HuH-7 (cell line): ENCODE measurements at regions not wholly inside any gene's neighbourhood (a gene's known extent, or its start where the extent isn't known, plus 50 kb on each side); places are given as distances from the start of the nearest gene placed in this dataset.

Experiments
- DNase-seq: peaks from one replicate; pipeline ENCODE4 v3.0.0; 2011; ENCODE audit warnings: low spot score

DNA sequence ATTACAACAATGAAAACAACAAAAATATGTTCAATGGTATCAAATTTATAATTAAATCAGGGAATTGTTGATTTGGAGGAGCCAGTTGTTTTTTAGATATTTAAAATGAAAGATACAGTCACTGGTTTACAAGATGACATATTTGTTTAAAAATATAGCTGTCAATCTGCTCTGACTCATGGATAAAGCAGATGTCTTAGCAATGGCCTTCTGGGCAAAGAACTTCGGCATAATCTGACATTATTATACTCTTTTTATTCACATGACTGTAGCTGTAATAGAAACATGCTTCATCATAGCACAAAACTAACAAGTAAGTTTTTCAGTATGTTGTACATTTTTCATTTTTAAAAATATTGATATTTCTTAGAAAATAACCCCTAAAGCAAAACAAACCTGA lies 267.4 kb downstream of the CENPW start:
- DNase-seq: no peak

DNA sequence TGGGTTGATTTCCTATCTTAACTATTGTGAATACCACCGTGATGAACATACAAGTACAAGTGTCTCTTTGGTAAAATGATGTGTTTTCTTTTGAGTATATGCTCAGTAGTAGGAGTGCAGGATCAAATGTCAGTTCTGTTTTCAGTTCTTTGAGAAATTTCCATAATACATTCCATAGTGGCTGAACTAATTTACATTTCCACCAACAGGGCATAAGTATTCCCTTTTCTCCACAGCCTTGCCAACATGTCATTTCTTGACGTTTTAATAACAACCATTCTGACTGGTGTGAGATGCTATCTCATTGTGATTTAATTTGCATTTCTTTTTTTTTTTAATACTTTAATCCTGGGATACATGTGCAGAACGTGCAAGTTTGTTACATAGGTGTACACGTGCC lies 268.8 kb downstream of the CENPW start:
- DNase-seq: no peak

DNA sequence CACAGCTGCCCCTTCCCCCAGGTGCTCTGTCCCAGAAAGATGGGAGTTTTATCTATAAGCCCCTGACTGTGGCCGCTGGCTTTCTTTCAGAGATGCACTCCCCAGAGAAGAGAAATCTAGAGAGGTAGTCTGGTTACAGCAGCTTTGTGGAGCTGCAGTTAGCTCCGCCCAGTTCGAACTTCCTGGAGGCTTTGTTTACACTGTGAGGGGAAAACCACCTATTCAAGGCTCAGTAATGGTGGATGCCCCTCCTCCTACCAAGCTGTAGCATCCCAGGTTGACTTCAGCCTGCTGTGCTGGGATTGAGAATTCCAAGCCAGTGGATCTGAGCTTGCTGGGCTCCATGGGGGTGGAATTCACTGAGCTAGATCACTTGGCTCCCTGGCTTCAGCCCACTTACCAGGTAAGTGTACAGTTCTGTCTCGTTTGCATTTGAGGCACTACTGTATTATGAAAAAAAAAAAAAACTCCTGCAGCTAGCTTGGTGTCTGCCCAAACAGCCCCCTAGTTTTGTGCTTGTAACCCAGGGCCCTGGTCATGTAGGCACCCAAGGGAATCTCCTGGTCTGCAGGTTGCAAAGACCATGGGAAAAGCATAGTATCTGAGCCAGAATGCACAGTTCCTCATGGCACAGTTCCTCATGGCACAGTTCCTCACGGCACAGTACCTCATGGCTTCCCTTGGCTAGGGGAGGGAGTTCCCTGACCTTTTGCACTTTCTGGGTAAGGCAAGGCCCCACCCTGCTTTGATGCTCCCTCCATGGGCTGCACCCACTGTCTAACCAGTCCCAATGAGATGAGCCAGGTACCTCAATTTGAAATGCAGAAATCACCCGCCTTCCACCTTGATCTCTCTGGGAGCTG lies 275.0 kb downstream of the CENPW start:
- DNase-seq: peak; percentile 8

DNA sequence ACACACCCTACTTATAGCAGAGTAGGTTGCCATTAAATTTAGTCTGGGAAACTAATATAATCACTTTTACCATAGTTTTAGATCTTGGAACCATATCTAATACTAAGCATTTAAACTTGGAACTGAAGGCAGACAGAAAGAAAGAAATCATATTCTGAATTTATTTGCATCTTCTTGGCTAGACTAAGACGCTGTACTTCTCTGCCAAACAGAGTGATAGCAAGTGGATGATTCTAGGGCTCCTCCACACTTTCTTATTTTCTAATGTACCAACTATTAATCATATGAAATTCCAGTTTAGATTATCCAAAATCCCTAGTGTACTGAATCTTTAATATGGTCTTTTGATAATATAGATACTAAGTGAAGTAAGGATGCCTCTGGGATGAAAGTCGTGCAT lies 277.0 kb downstream of the CENPW start:
- no peak for DNase-seq

DNA sequence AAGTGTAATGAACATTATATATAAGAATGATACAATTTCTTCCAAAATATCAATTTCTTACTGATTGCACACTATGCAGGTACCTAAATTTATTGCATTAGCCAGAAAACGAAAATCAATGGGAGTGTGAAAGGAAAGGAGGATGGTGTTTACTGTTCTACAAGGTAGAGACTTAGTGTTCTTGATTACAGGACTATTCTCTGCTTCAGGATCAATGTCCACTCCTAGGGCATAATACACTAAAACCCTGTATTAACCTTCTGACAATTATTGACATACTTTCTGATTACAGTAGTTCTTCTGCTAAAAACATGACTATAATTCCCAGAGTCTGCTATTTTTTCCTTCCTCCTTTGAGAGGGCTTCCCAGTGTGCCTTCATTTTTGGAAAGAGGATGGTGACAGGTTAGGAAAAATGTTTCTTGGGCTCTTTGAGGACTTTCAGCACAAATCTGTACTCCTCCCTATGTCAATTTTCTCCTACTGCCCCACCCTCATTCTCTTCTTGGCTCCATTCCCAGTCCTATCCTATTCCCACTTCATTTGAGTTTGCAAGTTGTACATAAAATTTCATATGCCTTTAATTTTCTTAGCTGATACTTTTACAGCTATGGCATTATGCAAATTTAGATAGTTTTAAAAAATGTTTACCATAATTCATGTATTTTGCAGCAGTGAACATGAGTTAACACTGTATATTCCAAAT lies 278.9 kb downstream of the CENPW start:
- no peak for DNase-seq

DNA sequence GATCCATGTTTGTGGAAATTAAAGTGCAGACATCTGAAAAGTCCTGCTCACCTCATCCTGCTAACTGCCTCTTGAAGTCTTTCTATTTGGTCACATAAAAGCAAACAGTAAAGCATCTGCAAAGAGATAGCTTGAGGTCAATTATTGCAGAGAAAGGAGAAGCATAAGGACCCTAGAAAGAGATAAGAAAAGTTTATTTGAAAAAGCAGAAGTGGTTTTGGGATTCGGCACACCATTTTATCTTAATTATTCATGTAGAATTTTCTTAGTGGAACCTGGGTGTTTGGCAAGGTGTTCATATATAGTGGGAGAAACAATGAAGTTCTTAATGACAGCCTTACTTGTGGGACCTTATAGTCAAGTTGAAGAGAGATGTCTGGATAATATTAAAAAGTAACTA lies 280.8 kb downstream of the CENPW start:
- no peak for DNase-seq

DNA sequence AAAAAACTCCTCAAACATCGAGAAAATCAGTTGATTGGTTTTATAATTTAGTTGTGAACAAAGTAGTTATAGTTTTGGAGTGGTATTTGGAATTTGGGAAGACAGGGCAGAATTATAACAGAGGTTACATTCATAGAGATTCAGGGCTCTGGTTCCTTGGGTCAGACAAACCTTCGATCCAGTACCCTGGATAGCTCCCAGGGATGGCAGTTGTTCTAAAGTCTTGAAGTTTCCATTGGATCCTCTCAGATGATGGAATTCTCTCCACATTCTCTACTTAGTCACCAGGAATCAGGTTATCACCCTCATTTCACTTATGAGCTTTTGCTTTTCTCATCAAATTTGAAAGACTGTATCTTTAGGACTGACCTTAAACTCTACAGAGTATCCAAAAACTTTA lies 285.1 kb downstream of the CENPW start:
- DNase-seq: peak; percentile 10

DNA sequence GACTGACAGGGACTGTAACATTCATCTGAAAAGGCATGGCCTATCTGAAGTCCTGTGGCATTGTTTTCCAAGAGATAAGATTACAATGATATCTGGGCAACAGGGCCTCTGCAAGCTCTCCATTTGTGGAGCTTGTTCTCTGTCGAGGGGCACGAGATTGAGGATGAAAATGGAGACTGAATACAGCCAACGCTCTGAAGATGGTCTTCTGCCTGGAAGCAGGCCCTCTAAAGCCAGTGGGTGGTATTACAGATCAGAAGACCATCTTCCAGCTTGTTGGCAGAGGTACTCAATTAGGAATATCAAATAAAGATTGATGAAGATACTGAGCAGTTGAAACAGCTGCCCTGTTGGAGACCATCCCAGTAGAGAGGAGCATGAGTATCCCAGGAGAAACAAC lies 288.2 kb downstream of the CENPW start:
- no peak for DNase-seq

DNA sequence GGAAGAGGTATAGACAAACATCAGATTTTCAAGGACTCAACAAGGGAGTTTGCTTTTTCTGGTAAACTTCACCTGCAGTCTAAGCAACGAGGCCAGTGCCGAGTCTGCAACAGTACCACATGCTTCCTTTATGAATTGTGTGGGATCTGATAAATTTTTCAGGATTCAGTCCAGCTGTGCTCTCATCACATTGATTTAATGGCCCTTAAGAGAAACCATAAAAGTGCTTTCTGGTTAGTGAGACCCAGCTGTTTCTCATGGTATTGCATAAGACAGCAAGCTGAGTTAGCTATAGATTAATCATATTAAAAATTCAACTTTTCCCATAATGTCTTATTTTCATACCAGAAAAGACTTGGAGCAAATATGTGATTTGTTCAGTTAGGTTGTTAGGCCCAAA lies 291.4 kb downstream of the CENPW start:
- no peak for DNase-seq

DNA sequence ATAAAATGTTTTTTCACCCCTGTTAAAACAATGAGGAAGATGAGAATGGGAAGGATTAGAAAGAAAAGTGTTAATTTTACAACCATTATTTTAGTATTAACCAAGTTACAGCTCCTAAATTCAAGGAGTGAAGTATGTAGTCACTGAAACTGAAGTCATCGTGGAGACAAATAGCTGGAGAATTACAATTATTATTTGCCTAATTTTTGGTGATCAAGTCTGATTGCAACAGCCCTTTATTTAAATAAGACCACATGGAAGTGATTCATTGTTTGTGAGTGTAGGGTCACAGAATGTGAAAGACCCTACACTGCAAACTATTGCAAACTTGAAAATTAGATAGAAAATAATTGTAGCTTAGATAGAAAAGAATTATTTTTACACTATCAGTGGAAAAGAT lies 292.4 kb downstream of the CENPW start:
- no peak for DNase-seq

DNA sequence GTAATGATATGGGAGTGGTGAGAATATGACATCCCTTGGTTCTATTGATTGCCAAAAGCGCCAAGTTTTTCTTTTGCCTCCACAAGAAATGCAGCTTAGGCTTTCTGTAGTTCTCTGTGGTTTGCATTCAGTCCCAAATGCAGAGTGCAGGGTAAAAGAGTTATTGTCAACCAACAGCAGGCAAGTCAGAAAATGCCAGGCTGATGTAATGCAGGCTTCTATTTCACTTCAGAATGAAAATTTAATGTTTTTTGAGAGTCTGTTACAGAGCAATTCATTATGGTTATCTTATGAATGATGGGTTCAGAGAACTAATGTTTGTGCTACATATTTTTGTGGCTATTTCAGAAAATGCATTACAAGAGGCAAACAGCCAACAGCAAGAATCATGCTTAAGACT lies 293.5 kb downstream of the CENPW start:
- DNase-seq: no peak

DNA sequence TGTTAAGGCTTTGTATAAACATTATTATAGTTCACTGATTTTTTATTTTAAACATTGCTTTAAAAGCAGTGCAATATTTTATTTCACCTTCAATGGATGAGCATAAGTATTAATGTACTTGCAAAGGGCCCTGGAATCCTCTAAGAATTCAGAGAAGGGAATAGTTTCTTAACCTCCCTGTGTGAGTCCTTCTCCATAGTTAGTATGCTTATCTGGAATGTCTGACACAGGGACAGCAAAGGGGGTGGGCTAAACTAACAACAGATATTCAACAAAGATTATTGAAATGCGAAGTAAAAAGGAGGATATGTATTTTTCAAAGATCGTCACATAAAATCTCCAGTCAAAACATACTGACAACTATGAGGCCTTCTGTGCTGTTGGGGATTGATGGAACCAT lies 300.4 kb downstream of the CENPW start:
- DNase-seq: no peak

DNA sequence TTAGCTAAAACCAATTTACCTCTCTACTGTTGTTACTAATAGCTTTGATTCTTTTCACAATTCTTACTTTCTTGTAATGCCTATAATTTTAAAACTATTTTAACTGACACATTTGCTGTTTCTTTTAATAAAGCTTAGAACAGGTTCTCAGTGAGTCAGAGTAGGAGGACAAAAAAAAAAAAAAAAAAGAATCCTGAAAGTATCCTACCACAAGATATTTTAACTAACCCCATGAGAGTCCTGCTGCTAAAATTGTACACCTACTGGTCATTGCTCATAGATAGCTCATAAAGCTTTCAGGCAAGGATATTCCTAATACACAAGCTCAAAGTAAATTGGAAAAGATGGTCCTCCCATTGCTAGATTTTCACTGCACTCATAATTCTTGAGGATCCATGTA lies 301.0 kb downstream of the CENPW start:
- no peak for DNase-seq

DNA sequence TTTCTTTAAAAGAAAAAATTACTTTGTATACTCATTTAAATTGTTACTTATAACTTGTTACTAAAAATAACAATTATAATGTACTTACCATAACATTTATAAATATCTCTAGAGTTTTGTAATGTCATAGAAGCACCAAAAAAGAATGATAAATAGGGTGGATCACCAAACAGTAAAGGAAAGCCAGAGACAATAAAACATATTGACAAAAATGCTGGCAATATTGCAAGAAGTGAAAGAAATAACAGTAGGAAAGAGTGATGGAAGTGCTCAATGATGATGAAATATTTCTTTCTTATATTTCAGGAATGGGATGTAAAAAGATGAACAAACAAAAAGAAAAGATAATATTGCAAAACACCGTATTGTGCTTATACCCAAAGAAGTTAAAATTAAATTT lies 301.7 kb downstream of the CENPW start:
- DNase-seq: no peak

DNA sequence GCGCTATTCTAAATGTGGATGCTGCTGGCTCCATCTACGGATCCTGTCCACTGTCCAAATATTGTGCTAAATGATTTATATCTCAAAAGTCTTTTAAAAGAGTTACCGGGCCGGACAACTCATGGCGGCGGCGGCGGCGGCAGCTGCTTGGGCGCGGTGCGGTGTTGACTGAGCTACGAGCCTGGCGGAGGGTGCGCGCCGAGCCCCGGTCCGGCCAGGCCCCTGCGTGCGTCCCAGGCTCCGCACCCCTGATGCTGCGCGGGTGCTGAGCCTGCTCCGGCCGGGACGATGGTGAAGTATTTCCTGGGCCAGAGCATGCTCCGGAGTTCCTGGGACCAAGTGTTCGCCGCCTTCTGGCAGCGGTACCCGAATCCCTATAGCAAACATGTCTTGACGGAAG lies 303.4 kb downstream of the CENPW start:
- no peak for DNase-seq

DNA sequence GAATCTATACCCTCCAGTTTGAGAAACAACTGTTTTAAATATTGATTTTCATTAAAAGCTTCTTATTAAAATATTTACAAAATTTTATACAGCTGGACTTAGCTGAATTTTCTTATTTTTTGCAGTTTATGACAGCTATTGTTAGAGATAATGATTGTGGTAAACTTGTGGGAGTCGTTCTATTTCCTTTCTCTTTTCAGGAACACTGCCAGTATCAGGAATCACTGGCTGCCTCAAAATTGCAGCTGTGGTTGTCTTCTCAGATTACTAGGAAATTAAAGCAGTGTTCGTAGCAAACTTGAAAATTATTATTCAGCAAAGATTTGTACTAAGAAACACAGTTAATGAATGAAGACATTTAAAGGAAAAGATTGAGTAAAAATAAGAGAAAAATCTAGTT lies 311.0 kb downstream of the CENPW start:
- DNase-seq: no peak

DNA sequence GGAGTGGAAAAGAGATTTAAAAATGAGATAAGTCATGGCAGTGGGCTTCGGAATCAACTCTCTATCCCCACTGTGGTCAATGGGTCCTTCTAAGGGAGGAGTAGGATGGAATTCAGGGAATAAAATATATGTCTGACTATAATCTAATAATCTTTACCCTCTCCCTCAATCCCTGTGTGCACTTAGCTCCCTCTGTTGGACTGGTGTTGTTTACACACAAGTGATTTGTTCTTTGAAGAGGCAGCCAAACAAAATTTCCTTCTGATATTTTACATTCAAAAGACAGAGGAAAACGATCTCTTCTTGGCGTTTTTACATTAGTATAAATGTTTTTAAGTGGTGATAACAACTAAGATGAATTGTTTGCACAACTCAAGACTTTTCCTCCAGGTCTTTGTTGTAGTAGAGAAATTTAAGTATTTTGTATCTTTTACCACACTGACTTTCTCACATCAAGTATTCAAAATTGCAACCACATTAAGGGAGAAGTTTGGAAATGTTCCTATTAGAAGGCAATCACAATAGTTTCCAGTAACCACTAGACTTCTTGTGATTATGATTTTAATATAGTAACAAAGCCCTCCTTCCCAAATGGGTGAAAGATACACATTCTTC lies 317.8 kb downstream of the CENPW start:
- DNase-seq: peak; percentile 31

DNA sequence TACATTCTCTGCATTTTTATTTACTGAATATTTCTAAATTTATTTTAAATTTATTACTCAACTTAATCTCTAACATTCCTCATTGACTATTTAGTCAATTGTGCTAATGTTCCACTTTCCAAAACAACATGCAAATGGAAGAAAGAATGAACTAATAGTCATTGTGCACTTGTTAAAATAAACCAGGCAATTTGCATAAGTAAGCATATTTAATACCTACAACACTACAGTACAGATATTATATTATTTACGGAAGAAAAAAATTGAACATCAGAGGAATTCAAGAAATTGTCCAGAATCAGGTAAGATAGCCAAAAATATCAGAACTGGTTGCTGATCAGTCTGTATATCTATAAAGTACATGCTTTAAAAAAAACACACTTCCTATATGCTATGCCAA lies 320.5 kb downstream of the CENPW start:
- DNase-seq: no peak

DNA sequence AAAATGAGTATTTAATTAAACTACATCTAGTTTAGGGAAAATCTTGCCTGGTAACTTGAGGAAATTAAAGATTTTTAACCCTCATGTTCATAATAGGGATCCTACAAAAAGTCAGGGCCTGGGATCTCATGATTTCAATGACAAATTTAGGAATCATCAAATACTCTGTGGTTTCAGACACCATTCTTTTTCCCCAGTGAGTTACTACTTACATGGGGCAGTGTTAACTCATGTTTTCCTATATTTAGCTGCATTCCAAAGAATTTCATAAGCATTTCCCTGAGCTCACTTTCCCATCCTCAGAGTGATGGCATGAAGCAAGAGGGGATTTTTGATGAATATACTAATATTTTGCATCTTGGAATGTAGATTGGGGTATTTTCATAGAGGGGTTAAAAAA lies 321.7 kb downstream of the CENPW start:
- no peak for DNase-seq

DNA sequence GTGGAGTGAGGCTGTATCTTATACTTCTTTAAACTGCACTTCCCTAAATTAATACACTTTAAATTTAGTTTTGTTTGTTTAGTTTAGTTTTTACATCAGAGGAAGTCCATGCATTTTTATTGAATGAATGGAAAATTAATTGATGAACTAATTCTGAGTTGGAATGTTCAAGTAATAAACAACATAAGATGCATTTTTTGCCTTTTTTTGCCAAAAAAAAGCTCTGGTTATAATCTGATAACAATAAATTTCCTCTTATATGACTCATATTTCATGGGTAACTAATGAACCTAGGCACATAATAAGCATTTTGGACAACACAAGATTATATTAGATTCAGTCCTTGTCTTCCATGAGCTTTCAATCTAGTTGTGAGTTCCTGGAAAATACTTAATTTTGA lies 323.1 kb downstream of the CENPW start:
- DNase-seq: no peak

DNA sequence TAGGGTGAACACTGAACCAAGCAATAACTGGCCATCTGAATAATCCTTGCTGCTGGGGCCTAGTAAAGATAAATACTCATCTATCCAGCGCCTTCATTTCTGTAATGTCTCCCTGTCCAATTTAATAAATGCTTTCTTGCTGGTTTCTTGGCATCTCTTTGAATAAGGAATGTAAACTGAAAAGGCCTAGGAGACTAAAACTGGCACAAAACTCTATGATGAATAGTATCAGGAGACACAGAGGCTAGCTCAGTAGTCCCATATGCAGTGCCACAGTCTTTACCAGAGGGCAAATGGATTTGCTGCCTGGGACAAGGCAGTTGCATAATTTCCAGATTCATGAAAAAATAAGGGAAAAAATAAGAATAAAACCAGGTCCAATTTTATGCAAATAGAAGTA lies 324.4 kb downstream of the CENPW start:
- DNase-seq: no peak

DNA sequence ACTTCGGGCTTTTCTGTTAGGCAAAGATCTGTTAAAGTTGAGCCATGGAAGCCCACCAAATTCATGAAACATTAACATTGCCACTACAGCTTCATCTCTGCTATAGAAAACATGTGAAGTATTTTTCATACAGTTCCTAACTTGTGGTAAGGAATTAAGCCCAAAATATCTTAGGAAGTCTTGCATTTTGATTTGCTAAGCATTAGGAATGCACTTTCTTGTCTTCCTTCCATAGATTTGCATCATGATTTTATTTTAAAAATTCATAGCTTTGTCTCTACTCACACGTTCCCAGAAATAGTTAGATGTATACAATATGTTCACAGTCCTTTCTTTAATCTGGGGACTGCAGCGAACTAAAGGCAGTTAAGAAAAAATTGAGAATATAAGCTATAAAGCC lies 325.6 kb downstream of the CENPW start:
- DNase-seq: no peak

DNA sequence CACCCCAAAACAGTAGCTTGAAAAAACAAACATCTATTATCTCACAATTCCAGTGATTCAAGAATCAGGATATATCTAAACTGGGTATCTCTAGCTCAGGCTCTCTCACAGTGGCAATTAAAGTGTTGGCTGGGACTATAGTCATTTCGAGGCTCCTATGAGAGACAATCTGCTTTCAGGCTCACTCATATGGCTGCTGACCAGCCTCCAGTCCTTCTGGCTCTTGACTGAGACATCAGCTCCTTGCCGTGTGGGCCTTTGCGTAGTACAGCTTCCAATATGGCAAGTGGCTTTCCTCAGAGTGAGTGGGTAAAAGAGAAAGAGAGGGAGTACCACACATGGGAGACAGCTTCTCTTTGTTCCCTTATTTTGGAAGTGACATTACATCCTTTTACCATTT lies 327.2 kb downstream of the CENPW start:
- no peak for DNase-seq
